ENCODE measurements at regions not wholly inside any gene's neighbourhood (a gene's known extent, or its start where the extent isn't known, plus 50 kb on each side); places are given as distances from the start of the nearest gene placed in this dataset.
A peak's percentile ranks its signal among the peaks of the same experiment; 100 is the strongest.

GRCh38 chr3:102178817-102179216, 256.0 kb upstream of the ZPLD1 start:
- no peak for TF ChIP-seq CTCF (IDR thresholded peaks at IDR 0.05)
- no peak for TF ChIP-seq ZFX (IDR thresholded peaks at IDR 0.05; ENCODE audit: borderline replicate concordance)

GRCh38 chr3:102179326-102180177, 255.3 kb upstream of the ZPLD1 start:
- H3K27ac ChIP-seq, result peak overlapping the region; percentile 93

More at GRCh38 chr3:102178817-102179216, 256.0 kb upstream of the ZPLD1 start:
- H3K27ac ChIP-seq, result peak overlapping the region; percentile 93

GRCh38 chr3:102180280-102180931, 254.4 kb upstream of the ZPLD1 start:
- H3K27ac ChIP-seq, result peak overlapping the region; percentile 93
- TF ChIP-seq ZFX (IDR thresholded peaks at IDR 0.05; ENCODE audit: borderline replicate concordance) (no peak), CTCF (IDR thresholded peaks at IDR 0.05) (no peak)

More at GRCh38 chr3:102179326-102180177, 255.3 kb upstream of the ZPLD1 start:
- TF ChIP-seq CTCF (IDR thresholded peaks at IDR 0.05) (no peak), ZFX (IDR thresholded peaks at IDR 0.05; ENCODE audit: borderline replicate concordance) (no peak)

- H3K27ac ChIP-seq, result peak overlapping the region; percentile 93
- no peak for TF ChIP-seq ZFX (IDR thresholded peaks at IDR 0.05; ENCODE audit: borderline replicate concordance)
- TF ChIP-seq CTCF (IDR thresholded peaks at IDR 0.05), result no peak
These were observed 253.5 kb upstream of the ZPLD1 start for GRCh38 chr3:102181175-102181920.

- TF ChIP-seq ZFX (IDR thresholded peaks at IDR 0.05; ENCODE audit: borderline replicate concordance) (no peak), CTCF (IDR thresholded peaks at IDR 0.05) (no peak)
- H3K27ac ChIP-seq, result peak overlapping the region; percentile 93
These were observed 252.7 kb upstream of the ZPLD1 start for GRCh38 chr3:102182162-102182561.

- TF ChIP-seq ZFX (IDR thresholded peaks at IDR 0.05; ENCODE audit: borderline replicate concordance) (no peak), CTCF (IDR thresholded peaks at IDR 0.05) (no peak)
- peak overlapping the region; percentile 93; the same call in 1 of the 2 replicates for H3K27ac ChIP-seq
These were observed 251.6 kb upstream of the ZPLD1 start for GRCh38 chr3:102183186-102183585.
